OCI-LY7 (cell line): ENCODE measurements at regions not wholly inside any gene's neighbourhood (a gene's known extent, or its start where the extent isn't known, plus 50 kb on each side); places are given as distances from the start of the nearest gene placed in this dataset.

Source experiments
- BruUV-seq: library from RNA; stranded (reverse); fragments of 400-500 nt; replicated peaks from 2 replicates; lab custom pipeline; 2021; lab: Mats Ljungman, UMichigan
- CTCF ChIA-PET: fragments of 300-600 bp; sonication (Branson Sonifier 250); formaldehyde crosslinking; loops from one replicate; lab custom pipeline; 2022; ENCODE audit warnings: antibody characterized with exemption; ENCODE audit not compliant: unreplicated experiment; lab: Charles Lee
- POLR2A ChIA-PET: fragments of 300-600 bp; sonication (Branson Sonifier 250); formaldehyde crosslinking; loops from one replicate; lab custom pipeline; 2022; ENCODE audit warnings: antibody characterized with exemption; lab: Charles Lee
- DNase-seq: peaks from one replicate; pipeline ENCODE4 v3.0.0-alpha.2; 2015; ENCODE audit warnings: low spot score
- H2AFZ ChIP-seq: fragments of 200-600 bp; sonication (generic), shearing (Covaris generic); 2 replicates; pipeline ENCODE4 v1.6.1; 2014; ENCODE audit warnings: mild to moderate bottlenecking, antibody characterized with exemption, low read length, moderate library complexity
- H3K27ac ChIP-seq: fragments of 200-600 bp; sonication (generic); 2 replicates; pipeline ENCODE4 v1.5.1; 2014; ENCODE audit warnings: mixed run types, low read depth, mild to moderate bottlenecking, moderate library complexity, low read length, inconsistent platforms; ENCODE audit not compliant: poor library complexity, severe bottlenecking
- H3K36me3 ChIP-seq: fragments of 200-600 bp; sonication (generic); 2 replicates; pipeline ENCODE4 v1.6.1; 2014; ENCODE audit warnings: mild to moderate bottlenecking, antibody characterized with exemption, low read length, moderate library complexity, mixed read lengths; ENCODE audit not compliant: insufficient read depth
- H3K4me1 ChIP-seq: fragments of 200-600 bp; sonication (generic); 2 replicates; pipeline ENCODE4 v1.5.1; 2014; ENCODE audit warnings: mild to moderate bottlenecking, low read length; ENCODE audit not compliant: insufficient read depth, poor library complexity, severe bottlenecking
- H3K4me2 ChIP-seq: fragments of 200-600 bp; sonication (generic); 2 replicates; pipeline ENCODE4 v1.6.1; 2014; ENCODE audit warnings: mild to moderate bottlenecking, low read length
- H3K4me3 ChIP-seq: fragments of 200-600 bp; sonication (generic); 2 replicates; pipeline ENCODE4 v1.5.1; 2014; ENCODE audit warnings: mild to moderate bottlenecking, low read depth, low read length; ENCODE audit not compliant: poor library complexity, severe bottlenecking
- H3K79me2 ChIP-seq: fragments of 200-600 bp; sonication (generic); 2 replicates; pipeline ENCODE4 v1.6.1; 2016; ENCODE audit warnings: low read depth, mild to moderate bottlenecking, low read length, moderate library complexity, mixed read lengths; ENCODE audit not compliant: insufficient read depth
- H3K9me2 ChIP-seq: fragments of 200-600 bp; sonication (generic); 2 replicates; pipeline ENCODE4 v1.6.1; 2016; ENCODE audit warnings: mild to moderate bottlenecking, low read length, mixed read lengths; ENCODE audit not compliant: insufficient read depth
- H3K9me3 ChIP-seq: fragments of 200-600 bp; sonication (generic); 2 replicates; pipeline ENCODE4 v1.6.1; 2014; ENCODE audit warnings: mild to moderate bottlenecking, mixed run types, low read length, mixed read lengths
- H4K20me1 ChIP-seq: fragments of 200-600 bp; sonication (generic); 2 replicates; pipeline ENCODE4 v1.6.1; 2014; ENCODE audit warnings: mild to moderate bottlenecking, antibody characterized with exemption, low read length, moderate library complexity, mixed read lengths; ENCODE audit not compliant: insufficient read depth
- CTCF ChIP-seq: fragments of 200-600 bp; sonication (generic); conservative IDR thresholded peaks from 2 replicates; pipeline ENCODE4 v1.5.1; 2014; ENCODE audit warnings: mild to moderate bottlenecking, antibody characterized with exemption, low read length, moderate library complexity, mixed read lengths
- EZH2phosphoT487 ChIP-seq: fragments of 200-600 bp; sonication (generic); IDR thresholded peaks from 2 replicates; pipeline ENCODE4 v1.6.1; 2018; ENCODE audit warnings: low read depth, borderline replicate concordance, mild to moderate bottlenecking, mixed run types, antibody characterized with exemption, low read length, moderate library complexity, mixed read lengths
- intact Hi-C: fragments of 100-400 bp; cut with micrococcal nuclease; formaldehyde crosslinking; loops from one replicate; pipeline ENCODE4 v1.10.0; 2022; ENCODE audit not compliant: unreplicated experiment

- H3K4me3 ChIP-seq = no peak overlapping the region
- no peak for DNase-seq
- POLR2A ChIA-PET = no interaction called here
- no peak overlapping the region for H2AFZ ChIP-seq
- H3K9me2 ChIP-seq = no peaks in the 10 kb centered on the region
- intact Hi-C loops = no loop called here
- no peaks in the 10 kb centered on the region for H3K9me3 ChIP-seq
- no peaks in the 10 kb centered on the region for H3K4me1 ChIP-seq
- TF ChIP-seq EZH2phosphoT487 (no peak), CTCF (no peak)
- no TSS peak for BruUV-seq
- H3K36me3 ChIP-seq = no peaks in the 10 kb centered on the region
- H3K79me2 ChIP-seq = no peaks in the 10 kb centered on the region
- H3K4me2 ChIP-seq = no peak overlapping the region
- no peak overlapping the region for H3K27ac ChIP-seq
- CTCF ChIA-PET = no interaction called here
- H4K20me1 ChIP-seq = no peaks in the 10 kb centered on the region
These were observed 80.2 kb upstream of the GNAO1 start for GRCh38 chr16:56111100-56111499.

- POLR2A ChIA-PET = no interaction called here
- intact Hi-C loops = no loop called here
- no peak for DNase-seq
- CTCF ChIA-PET = no interaction called here
- Histone ChIP-seq H3K79me2 (no peaks in the 10 kb centered on the region), H3K9me3 (no peaks in the 10 kb centered on the region), H3K4me3 (no peak overlapping the region), H3K4me1 (no peaks in the 10 kb centered on the region), H2AFZ (no peak overlapping the region), H3K9me2 (no peaks in the 10 kb centered on the region), H4K20me1 (no peaks in the 10 kb centered on the region), H3K4me2 (no peak overlapping the region), H3K27ac (no peak overlapping the region), H3K36me3 (no peaks in the 10 kb centered on the region)
- TF ChIP-seq EZH2phosphoT487 (no peak), CTCF (no peak)
- BruUV-seq = no TSS peak
These were observed 81.3 kb upstream of the GNAO1 start for GRCh38 chr16:56109994-56110393.

- H3K9me2 ChIP-seq = no peaks in the 10 kb centered on the region
- no peaks in the 10 kb centered on the region for H3K4me1 ChIP-seq
- H4K20me1 ChIP-seq = no peaks in the 10 kb centered on the region
- intact Hi-C loops = no loop called here
- DNase-seq = no peak
- POLR2A ChIA-PET = interaction anchor here (0.7 kb wide), 1 partner anchor 62 kb away, joined by 3 read pairs; no protein-coding TSS in a partner anchor
- H3K9me3 ChIP-seq = no peaks in the 10 kb centered on the region
- TF ChIP-seq EZH2phosphoT487 (no peak), CTCF (no peak)
- H2AFZ ChIP-seq = no peak overlapping the region
- H3K36me3 ChIP-seq = no peaks in the 10 kb centered on the region
- H3K79me2 ChIP-seq = no peaks in the 10 kb centered on the region
- CTCF ChIA-PET = no interaction called here
- no TSS peak for BruUV-seq
- no peak overlapping the region for H3K27ac ChIP-seq
- H3K4me2 ChIP-seq = no peak overlapping the region
- H3K4me3 ChIP-seq = no peak overlapping the region
These were observed 82.1 kb upstream of the GNAO1 start for GRCh38 chr16:56109205-56109604.
